DMS79 (cell line): ENCODE measurements at regions not wholly inside any gene's neighbourhood (a gene's known extent, or its start where the extent isn't known, plus 50 kb on each side); places are given as distances from the start of the nearest gene placed in this dataset.
"Not testable (repeated sequence)": the region's sequence is repeated elsewhere in the genome, so short reads cannot be mapped to it uniquely, and the experiment has no call there.

Experiments
- DNase-seq: peaks from one replicate; lab custom pipeline; 2025; lab: John Stamatoyannopoulos, UW

DNA sequence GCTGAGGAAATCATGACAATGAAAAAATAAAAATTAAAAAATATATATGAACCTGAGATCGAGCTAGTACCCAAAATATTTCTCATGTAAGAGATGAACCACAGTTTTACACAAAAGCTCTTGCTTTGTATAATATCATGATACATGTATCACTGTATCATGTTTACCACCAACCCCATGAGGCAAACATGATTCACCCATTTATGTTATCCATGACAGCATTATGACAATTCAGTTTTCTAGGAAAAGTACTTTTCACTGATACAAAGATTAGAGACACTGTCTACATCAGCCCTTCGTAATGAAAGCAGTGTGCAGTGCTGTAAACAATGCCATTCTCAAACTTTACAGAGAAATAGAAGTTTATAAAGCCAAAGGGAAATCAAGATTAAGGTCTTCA is 852.5 kb upstream of the LRRC4C start:
- DNase-seq, result no peak

DNA sequence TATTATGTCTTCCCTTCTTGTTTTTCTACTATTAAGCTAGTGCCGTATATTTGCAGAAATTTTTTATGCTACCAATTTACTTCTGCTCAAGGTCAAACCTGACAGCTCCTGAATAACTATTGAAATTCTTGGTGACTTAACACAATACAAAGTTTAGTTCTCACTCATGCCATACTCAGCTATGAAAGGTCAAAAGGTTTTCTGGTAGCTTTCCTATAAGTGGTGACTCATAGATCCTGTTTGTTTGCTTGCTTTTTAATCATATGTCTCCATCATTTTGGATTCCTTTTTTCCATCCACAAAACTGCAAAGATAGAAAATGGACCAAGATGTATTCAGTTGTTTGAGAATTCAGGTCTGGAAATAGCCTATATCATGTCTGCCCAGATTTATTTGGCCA is 855.8 kb upstream of the LRRC4C start:
- no peak for DNase-seq

DNA sequence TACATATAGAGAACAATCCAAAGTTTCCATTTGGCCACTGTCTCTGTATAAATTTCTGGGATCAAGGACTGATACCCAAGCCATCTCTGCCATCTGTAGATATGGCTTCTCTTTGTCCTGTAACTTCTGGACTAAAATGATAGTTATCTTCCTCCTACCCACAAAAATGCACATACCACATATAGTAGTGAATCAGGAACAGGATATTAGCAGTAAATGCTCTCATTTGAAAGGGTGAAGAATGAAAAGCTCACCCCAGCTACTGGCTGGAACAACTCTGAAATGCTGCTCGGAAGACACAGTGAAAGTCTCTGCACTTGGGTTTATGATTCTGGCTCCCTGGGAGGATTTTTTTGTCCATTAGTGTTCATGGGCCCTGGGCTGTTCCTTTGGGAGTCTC is 856.4 kb upstream of the LRRC4C start:
- no peak for DNase-seq

DNA sequence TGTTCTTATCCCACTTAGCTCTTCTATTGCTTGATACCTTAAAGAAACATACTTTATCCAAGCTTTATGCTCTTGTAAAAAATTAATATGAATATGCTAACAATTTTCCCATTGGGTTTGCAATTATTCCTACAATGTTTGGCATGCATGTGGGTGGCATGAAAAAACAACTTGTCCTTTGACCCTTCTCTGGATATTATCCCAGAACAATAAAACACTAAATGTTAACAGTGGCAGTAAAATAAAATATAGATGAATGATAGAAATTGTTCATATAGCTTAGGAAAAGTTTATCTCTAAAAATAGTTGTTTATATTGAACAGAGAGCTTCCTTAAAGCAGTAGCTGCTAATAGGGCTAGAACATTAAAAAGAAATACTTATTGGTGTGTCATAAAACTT is 860.5 kb upstream of the LRRC4C start:
- DNase-seq, result no peak

DNA sequence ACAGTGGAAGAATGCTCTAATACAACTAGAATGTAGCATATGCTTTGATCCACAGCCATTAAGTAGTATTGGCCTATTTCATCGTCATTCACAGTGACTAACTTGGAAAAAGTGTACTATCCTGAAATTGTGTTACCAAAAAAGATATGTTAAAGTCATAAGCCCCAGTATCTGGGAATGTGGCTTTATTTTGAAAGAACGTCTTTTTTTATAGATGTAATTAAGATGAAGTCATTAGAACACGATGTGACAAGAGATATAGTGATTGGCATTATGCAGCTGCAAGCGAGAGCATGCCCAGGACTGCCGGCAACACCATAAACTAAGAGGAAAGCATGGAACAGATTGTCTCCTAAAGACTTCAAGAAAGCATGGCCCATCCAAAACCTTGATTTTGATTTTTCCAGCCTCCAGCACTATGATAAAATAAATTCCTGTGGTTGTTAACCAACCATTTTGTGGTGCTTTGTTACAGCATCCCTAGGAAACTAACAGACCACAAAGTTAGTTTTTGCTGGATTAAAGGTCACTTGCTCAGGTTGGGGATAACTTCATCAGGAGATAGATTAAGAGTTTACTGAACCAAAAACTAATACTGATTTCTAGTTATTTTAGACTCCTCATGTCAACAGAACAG is 870.6 kb upstream of the LRRC4C start:
- DNase-seq, result no peak

DNA sequence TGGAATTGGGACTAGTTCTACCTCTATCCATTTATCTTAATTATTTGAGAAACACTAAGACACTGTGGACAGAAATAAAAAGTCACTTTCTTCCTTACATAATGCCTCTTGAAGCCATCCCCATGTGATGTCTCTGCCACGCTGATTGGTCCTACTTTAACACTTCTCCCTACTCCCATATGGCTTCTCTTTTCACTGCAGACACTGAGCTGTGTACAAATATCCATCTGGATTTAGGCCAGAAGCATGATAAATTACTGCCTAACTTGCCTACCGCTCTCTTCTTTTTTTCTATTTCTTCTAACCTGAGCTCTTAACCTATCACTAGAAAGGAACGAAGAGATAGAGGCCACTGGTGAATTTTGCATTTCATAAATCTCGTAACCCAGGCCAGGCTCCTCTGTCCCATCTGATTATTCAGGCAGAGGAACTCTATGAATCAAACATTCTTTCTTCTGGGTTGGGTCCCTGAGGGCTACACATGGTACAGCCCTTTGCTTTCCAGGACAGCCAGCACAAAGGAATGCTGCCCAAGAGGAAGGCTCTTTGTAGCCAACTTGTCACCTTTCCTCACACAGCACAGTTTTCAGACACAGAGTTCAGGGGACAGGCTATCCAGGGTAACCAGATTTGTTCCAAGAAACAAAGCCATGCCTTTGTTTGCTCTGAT is 878.5 kb upstream of the LRRC4C start:
- no peak for DNase-seq

- no peak for DNase-seq
Observed at GRCh38 chr11:42344204-42344792, 884.8 kb upstream of the LRRC4C start.

DNA sequence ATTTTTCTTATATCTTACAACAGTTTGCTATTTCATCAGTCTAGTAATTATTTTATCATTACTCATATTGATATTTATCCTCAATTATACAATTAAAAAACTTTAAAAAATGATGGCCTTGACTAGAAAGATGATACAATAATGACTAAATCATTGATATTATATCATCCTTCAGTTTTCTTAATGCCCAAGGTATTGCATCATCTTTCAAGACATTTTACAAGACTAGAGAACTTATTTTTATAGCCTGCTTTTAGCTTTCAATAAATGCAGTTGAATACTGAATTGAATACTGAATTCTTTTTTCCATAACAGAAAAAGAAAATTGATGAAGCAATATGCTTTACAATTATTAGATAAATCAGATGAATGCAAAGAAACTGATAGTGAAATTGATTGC is 886.5 kb upstream of the LRRC4C start:
- DNase-seq, result no peak

GRCh38 chr11:42363701-42364100 is 904.2 kb upstream of the LRRC4C start:
- DNase-seq, result no peak

GRCh38 chr11:42390116-42390515 is 921.7 kb upstream of the API5 start:
- no peak for DNase-seq

GRCh38 chr11:42397483-42397882 is 914.3 kb upstream of the API5 start:
- no peak for DNase-seq

GRCh38 chr11:42407341-42407740 is 904.5 kb upstream of the API5 start:
- DNase-seq, result no peak

DNA sequence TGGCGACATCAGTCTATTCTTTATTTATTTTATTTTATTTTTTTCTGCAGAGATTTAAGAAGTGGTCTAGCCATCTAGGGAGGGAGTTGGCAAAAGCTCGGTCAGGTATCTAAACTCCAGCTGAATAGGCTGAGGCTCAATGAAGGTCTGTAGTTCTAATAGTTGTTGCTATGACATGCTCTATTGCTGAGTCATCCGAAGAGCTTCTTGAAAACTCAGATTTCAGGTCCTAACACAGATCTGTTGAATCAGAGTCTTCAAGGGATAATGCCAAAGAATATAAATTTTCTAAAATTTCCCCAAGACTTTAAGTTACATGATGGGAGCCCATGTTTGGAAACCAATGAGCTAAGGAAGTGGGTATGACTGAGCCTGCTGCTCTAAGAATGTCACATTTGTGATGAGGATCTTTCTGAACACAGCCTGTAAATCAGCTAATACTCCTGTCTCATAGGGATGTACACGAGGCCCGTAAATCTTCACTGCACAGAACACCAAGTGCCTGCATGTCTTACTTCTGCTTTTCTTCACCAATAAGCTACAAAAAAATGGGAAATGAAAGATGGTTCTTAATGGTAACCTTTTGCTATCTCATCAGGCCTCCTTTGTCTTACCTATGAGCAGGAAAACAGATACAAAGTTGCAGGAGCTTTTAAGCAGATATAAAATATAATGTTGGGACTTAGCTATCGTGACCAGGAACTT is 901.4 kb upstream of the API5 start:
- DNase-seq, result no peak

GRCh38 chr11:42412590-42412989 is 899.2 kb upstream of the API5 start:
- no peak for DNase-seq

- DNase-seq, result no peak
Observed at GRCh38 chr11:42417691-42418090, 894.1 kb upstream of the API5 start.

DNA sequence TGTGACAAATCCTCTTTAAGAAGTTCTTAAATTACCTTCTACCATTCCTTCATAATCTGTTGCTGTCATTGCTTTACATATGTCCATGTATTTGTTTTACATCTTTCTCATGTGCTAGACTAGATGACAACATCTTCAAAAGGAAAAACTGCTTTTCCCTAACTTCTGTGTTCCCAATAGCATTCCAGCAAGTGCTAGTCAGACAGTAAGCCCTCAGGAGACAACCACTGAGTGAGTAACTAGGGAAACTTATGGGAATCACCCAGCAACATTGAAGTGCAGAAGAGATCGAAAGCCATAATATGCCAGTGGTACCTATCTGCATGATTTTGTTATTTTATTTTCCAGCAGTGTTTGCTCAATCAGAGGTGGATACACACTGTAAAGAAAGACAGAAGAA is 889.7 kb upstream of the API5 start:
- no peak for DNase-seq

- not testable (repeated sequence) for DNase-seq
Observed at GRCh38 chr11:42434911-42435310, 876.9 kb upstream of the API5 start.

- no peak for DNase-seq
Observed at GRCh38 chr11:42444406-42444805, 867.4 kb upstream of the API5 start.

- DNase-seq, result no peak
Observed at GRCh38 chr11:42462558-42463310, 849.1 kb upstream of the API5 start.

DNA sequence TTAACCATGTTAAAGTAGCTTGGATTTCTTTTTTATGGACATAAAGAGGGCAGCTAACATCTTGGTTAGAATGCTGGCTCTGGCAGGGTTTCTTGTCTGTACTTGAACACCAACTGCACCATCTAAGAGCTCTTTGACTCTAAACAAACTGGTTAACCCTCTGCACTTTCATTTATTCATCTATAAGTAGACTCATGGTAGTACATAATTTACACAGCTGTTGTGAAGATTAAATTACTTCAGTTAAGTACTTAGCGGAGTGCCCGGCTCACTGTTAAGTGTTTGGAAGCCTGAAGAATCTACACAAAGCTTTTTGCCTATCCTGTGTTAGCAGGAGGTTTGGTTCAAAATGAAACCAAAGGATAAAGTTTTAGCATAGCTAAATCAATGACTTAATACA is 846.2 kb upstream of the API5 start:
- peak; percentile 20 for DNase-seq

DNA sequence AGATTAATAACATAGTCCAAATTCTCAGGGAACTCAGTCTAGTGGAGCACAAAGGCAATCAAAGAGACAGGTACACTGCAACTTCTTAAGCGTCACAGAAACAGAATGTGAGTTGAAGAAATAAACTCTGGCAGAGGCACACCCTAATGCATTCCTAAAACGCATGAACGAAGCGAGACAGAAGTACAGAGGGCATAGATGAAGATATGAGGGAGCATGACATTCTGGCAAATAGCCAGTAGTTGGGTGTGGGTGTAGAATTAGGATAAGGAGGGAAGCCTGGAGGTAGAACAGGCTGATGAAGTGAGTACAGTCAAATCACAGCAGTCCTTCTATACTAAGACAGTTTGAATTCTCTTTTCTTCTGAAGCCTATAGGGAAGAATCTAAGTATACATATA is 838.7 kb upstream of the API5 start:
- DNase-seq, result no peak

DNA sequence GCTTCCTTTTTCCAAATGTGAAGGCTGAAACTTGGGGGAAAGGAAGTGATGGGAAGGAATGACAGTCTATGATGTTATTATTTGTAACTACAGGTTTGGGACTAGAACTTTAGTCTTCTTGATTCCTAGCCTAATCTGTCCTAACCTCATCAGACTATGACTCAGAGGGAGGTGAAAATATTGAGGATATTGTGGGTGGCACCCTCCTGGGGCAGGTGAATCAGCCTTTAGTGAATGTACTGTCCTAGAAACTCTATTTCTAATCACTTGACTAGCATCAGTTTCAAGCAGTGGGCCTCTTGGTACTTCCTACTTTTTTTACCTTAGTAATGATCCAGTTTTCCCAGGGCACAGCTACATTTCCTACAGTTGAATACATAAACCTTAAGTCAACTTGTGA is 829.0 kb upstream of the API5 start:
- DNase-seq, result no peak
